CD14-positive monocyte (primary cell): ENCODE measurements at regions not wholly inside any gene's neighbourhood (a gene's known extent, or its start where the extent isn't known, plus 50 kb on each side); places are given as distances from the start of the nearest gene placed in this dataset.

Experiments used
- DNase-seq, 3 donors: peaks; one replicate each; pipeline ENCODE4 v3.0.0-alpha.2; 2011 to 2022
- H2AFZ ChIP-seq: 2 replicates; pipeline ENCODE4 v1.6.0; 2012; ENCODE audit warnings: mild to moderate bottlenecking, low read depth, low read length, inconsistent platforms; ENCODE audit not compliant: insufficient read depth, poor library complexity, severe bottlenecking
- H3K27ac ChIP-seq, 2 donors: 1 replicate in 1 of 2; 2 replicates in 1 of 2; pipeline ENCODE4 v1.5.1; 2012 to 2013; ENCODE audit warnings: low read length in 2 of 2, control low read depth in 1 of 2, inconsistent platforms in 1 of 2, low read depth in 1 of 2, mild to moderate bottlenecking in 1 of 2
- H3K27me3 ChIP-seq, 2 donors: one replicate each; pipeline versions ENCODE4 v1.6.0 to v1.6.1; 2011 to 2013; ENCODE audit warnings: low read length in 2 of 2; ENCODE audit not compliant: control insufficient read depth in 2 of 2, insufficient read depth in 2 of 2
- H3K36me3 ChIP-seq, 2 donors: replicated peaks in 1 of 2; 1 replicate in 1 of 2; 2 replicates in 1 of 2; pipeline versions ENCODE4 v1.5.1 to v1.6.1; 2012 to 2013; ENCODE audit warnings: low read length in 2 of 2, control low read depth in 1 of 2, inconsistent platforms in 1 of 2, mild to moderate bottlenecking in 1 of 2; ENCODE audit not compliant: insufficient read depth in 2 of 2, control insufficient read depth in 1 of 2
- H3K4me1 ChIP-seq, 2 donors: 1 replicate in 1 of 2; 2 replicates in 1 of 2; pipeline versions ENCODE4 v1.5.1 to v1.6.1; 2012 to 2013; ENCODE audit warnings: low read length in 2 of 2, control low read depth in 1 of 2, inconsistent platforms in 1 of 2, mild to moderate bottlenecking in 1 of 2, moderate library complexity in 1 of 2; ENCODE audit not compliant: insufficient read depth in 2 of 2, control insufficient read depth in 1 of 2
- H3K4me2 ChIP-seq: replicated peaks from 2 replicates; pipeline ENCODE3; 2012; ENCODE audit warnings: low read length, moderate library complexity, mild to moderate bottlenecking; ENCODE audit not compliant: poor library complexity, severe bottlenecking; ENCODE audit errors: extremely low read depth
- H3K4me3 ChIP-seq, 3 experiments: fragments of 200-600 bp in 1 of 3; sonication (generic) in 1 of 3; replicated peaks in 1 of 3; 1 replicate in 2 of 3; 2 replicates in 1 of 3; pipeline ENCODE4 v1.5.1; 2011 to 2013; ENCODE audit warnings: low read length in 3 of 3, mild to moderate bottlenecking in 3 of 3, control low read depth in 2 of 3, low read depth in 2 of 3, inconsistent platforms in 1 of 3, moderate library complexity in 1 of 3
- H3K79me2 ChIP-seq: 2 replicates; pipeline ENCODE4 v1.6.0; 2012; ENCODE audit warnings: mild to moderate bottlenecking, control low read depth, inconsistent platforms, low read length, moderate library complexity; ENCODE audit not compliant: insufficient read depth
- H3K9ac ChIP-seq: 2 replicates; pipeline ENCODE4 v1.6.0; 2017; ENCODE audit warnings: low read length, mild to moderate bottlenecking; ENCODE audit not compliant: insufficient read depth, poor library complexity, severe bottlenecking
- H3K9me3 ChIP-seq, 2 donors: replicated peaks in 1 of 2; 1 replicate in 1 of 2; 2 replicates in 1 of 2; pipeline versions ENCODE4 v1.5.1 to v1.6.1; 2012 to 2013; ENCODE audit warnings: low read length in 2 of 2, control low read depth in 1 of 2; ENCODE audit not compliant: control insufficient read depth in 1 of 2, insufficient read depth in 1 of 2
- H4K20me1 ChIP-seq: 2 replicates; pipeline ENCODE4 v1.6.0; 2012; ENCODE audit warnings: mild to moderate bottlenecking, low read length, control low read depth, moderate library complexity; ENCODE audit not compliant: insufficient read depth
- H3K27ac Mint-ChIP-seq, 7 donors: one replicate each; pipeline ENCODE4 v1.8.0; 2020; ENCODE audit warnings: mild to moderate bottlenecking in 7 of 7, mixed read lengths in 7 of 7, moderate library complexity in 6 of 7, inconsistent platforms in 2 of 7
- H3K27me3 Mint-ChIP-seq, 3 donors: one replicate each; pipeline ENCODE4 v1.8.0; 2021 to 2022; ENCODE audit warnings: low read depth in 3 of 3, mild to moderate bottlenecking in 3 of 3, mixed read lengths in 3 of 3, moderate library complexity in 3 of 3, inconsistent platforms in 1 of 3
- H3K36me3 Mint-ChIP-seq, 2 donors: one replicate each; pipeline ENCODE4 v1.8.0; 2020; ENCODE audit warnings: mixed read lengths in 2 of 2, inconsistent platforms in 1 of 2, mild to moderate bottlenecking in 1 of 2
- H3K4me1 Mint-ChIP-seq: one replicate; pipeline ENCODE4 v1.8.0; 2020; ENCODE audit warnings: mild to moderate bottlenecking, mixed read lengths
- H3K4me3 Mint-ChIP-seq, 2 donors: one replicate each; pipeline ENCODE4 v1.8.0; 2020; ENCODE audit warnings: mild to moderate bottlenecking in 2 of 2, mixed read lengths in 2 of 2, moderate library complexity in 1 of 2
- H3K9me3 Mint-ChIP-seq, 7 donors: one replicate each; pipeline ENCODE4 v1.8.0; 2020 to 2022; ENCODE audit warnings: mixed read lengths in 7 of 7, mild to moderate bottlenecking in 6 of 7, moderate library complexity in 6 of 7, inconsistent platforms in 2 of 7
- WGBS: methylation state at CpG from one replicate; pipeline ENCODE4 v1.1.5; 2013; ENCODE audit warnings: missing lambda C conversion rate; ENCODE audit not compliant: insufficient coverage; 5-methylcytosine and 5-hydroxymethylcytosine counted together
- intact Hi-C, 2 donors: fragments of 100-400 bp; cut with micrococcal nuclease; formaldehyde crosslinking; loops; one replicate each; pipeline versions ENCODE4 v1.15.0 to v1.15.1; 2023
- TF ChIP-seq, protein P1 (sequence below): fragments of 200-600 bp; IDR thresholded peaks from one replicate; pipeline ENCODE4 v1.8.0; 2022; ENCODE audit warnings: antibody characterized with exemption, mild to moderate bottlenecking

DNA sequence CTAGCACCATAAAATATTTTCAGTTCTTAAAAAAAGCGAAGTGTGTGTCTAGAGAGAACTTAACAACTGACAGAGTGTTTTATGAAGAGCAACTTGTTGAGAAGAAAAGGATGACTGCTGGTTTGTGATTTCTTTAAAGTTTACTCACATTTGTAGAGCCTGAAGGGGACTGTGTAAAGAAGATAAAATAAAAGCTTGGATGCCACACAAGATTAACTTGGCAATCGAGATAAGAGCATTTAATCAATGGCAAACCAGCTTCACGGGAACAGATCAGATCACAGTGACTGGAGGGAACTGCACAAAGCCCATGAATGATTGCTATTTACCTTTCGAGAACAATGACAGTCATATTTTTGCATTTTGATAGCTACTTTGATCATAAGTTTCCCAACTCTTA lies 2013.1 kb upstream of the CDH9 start:
- H3K4me1 Mint-ChIP-seq, result no peaks in the 10 kb centered on the region
- H3K9ac ChIP-seq, result no peak overlapping the region
- TF ChIP-seq, protein P1, sequence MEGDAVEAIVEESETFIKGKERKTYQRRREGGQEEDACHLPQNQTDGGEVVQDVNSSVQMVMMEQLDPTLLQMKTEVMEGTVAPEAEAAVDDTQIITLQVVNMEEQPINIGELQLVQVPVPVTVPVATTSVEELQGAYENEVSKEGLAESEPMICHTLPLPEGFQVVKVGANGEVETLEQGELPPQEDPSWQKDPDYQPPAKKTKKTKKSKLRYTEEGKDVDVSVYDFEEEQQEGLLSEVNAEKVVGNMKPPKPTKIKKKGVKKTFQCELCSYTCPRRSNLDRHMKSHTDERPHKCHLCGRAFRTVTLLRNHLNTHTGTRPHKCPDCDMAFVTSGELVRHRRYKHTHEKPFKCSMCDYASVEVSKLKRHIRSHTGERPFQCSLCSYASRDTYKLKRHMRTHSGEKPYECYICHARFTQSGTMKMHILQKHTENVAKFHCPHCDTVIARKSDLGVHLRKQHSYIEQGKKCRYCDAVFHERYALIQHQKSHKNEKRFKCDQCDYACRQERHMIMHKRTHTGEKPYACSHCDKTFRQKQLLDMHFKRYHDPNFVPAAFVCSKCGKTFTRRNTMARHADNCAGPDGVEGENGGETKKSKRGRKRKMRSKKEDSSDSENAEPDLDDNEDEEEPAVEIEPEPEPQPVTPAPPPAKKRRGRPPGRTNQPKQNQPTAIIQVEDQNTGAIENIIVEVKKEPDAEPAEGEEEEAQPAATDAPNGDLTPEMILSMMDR, result no peak
- H4K20me1 ChIP-seq, result no peaks in the 10 kb centered on the region
- H3K79me2 ChIP-seq, result no peaks in the 10 kb centered on the region
- no peaks in the 10 kb centered on the region for H3K9me3 ChIP-seq
- DNase-seq, result no peak
- H3K4me3 Mint-ChIP-seq, result no peak overlapping the region
- H3K27me3 Mint-ChIP-seq, result no peaks in the 10 kb centered on the region
- H3K4me1 ChIP-seq, result no peaks in the 10 kb centered on the region
- no peak overlapping the region for H3K27ac ChIP-seq
- H3K27ac Mint-ChIP-seq, result no peak overlapping the region
- 84% methylated on average over 2 of the region's 4 CpGs for WGBS
- H3K36me3 Mint-ChIP-seq, result no peaks in the 10 kb centered on the region
- no peak overlapping the region for H3K4me3 ChIP-seq
- no peak overlapping the region for H3K4me2 ChIP-seq
- no peaks in the 10 kb centered on the region for H3K9me3 Mint-ChIP-seq
- H2AFZ ChIP-seq, result no peak overlapping the region
- no peaks in the 10 kb centered on the region for H3K27me3 ChIP-seq
- intact Hi-C loops, result no loop called here
- no peaks in the 10 kb centered on the region for H3K36me3 ChIP-seq

DNA sequence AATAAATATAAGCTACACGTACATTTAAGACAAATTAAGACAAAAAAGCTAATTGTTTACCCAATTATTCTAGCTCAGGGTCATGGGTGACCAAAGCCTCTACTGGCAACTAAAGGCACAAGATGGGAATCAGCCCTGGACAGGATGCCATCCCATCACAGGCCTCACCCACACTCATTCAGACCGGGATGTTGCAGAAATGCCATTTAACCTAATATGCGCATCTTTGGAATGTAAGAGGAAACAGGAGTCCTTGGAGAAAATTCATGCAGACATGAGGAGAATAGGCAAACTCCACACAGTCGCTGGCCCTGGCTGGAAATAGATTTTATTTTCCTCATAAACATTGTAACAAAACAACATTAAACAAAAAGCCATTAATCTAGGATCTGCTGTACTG lies 2003.8 kb upstream of the CDH9 start:
- Histone ChIP-seq H3K27ac (no peak overlapping the region), H2AFZ (no peak overlapping the region), H3K4me3 (no peak overlapping the region), H3K4me1 (no peaks in the 10 kb centered on the region), H4K20me1 (no peaks in the 10 kb centered on the region), H3K9ac (no peak overlapping the region), H3K27me3 (no peaks in the 10 kb centered on the region), H3K36me3 (no peaks in the 10 kb centered on the region), H3K9me3 (no peaks in the 10 kb centered on the region), H3K79me2 (no peaks in the 10 kb centered on the region), H3K4me2 (no peak overlapping the region)
- Mint-ChIP-seq H3K4me3 (no peak overlapping the region), H3K27ac (no peak overlapping the region), H3K9me3 (peaks cover 0 to 8% (median 2%) of the 10 kb centered on the region in 7 donors), H3K27me3 (no peaks in the 10 kb centered on the region), H3K4me1 (no peaks in the 10 kb centered on the region), H3K36me3 (no peaks in the 10 kb centered on the region)
- no peak for DNase-seq
- 80% methylated on average over 1 of the region's 4 CpGs for WGBS
- TF ChIP-seq, protein P1, result no peak
- intact Hi-C loops, result no loop called here
